Stimulated activated CD4-positive, alpha-beta T cell treated with anti-CD3 and anti-CD28 coated beads, Interleukin-15, amount 100 ng/mL, for 24 hours (primary cell): ENCODE measurements at regions not wholly inside any gene's neighbourhood (a gene's known extent, or its start where the extent isn't known, plus 50 kb on each side); places are given as distances from the start of the nearest gene placed in this dataset.

Experiments used
- DNase-seq: peaks from one replicate; pipeline ENCODE4 v3.0.0-alpha.2; 2020

DNA sequence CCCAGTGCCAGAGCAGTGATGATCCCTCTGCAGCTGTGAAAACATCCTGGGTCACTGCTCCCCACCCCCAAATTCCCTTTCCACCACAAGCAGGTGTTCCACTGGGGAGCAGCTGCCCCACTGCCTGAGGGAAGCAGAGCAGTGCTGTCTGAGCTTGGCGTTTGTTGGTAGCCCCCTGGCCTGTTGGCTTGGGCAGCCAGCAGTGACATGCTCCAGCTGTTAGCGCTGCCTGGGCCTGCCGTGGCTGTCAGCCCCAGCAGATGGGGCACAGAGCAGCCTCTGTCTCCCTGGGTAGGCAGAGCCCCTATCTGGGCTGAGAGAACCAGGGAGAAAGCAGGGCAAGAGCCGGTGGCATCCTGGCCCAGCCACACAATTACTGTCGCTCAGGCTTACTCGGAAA lies 247.7 kb downstream of the GLI2 start:
- DNase-seq, result no peak

DNA sequence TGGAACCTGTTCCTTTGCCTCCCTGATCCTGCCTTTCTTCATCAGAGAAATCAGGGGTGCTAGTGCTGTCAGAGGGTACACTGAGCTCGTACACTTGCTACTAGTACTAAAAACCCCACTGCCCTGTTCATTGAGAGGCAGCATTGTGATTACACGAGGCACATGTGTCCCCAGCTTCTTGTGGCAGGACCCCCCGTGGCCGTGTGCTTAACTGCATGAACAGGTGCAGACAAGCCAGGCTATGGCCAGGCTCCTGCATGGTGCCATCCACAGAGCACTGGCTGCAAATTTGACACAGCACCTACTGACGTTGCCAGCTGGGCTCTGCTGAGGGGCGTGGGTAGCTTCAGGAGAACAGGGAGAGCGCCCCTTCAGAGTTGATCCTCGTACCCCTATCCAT lies 248.4 kb downstream of the GLI2 start:
- no peak for DNase-seq

DNA sequence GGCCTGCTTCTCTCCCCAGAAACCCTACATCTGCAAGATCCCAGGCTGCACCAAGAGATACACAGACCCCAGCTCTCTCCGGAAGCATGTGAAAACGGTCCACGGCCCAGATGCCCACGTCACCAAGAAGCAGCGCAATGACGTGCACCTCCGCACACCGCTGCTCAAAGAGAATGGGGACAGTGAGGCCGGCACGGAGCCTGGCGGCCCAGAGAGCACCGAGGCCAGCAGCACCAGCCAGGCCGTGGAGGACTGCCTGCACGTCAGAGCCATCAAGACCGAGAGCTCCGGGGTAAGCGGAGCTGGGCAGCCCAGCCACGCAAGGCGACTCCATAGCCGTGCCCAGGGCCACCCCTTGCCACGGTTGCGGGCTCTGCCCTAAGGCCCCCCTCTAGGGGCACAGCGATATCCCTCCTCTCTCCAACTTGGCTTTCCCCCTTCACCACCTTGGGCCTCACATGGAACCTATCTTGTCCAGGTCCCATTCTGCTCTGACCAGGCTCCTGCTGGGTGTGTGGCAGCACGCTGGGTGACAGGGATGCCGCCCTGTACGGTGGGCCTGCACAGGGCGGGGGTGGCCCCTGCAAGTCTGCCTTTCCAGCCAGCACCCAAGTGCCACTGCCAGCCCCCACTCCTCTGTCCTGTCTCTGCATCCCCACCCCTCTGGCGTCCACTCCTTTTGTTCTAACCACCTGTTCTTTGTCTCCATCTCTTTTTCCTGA lies 248.9 kb downstream of the GLI2 start:
- DNase-seq, result no peak

DNA sequence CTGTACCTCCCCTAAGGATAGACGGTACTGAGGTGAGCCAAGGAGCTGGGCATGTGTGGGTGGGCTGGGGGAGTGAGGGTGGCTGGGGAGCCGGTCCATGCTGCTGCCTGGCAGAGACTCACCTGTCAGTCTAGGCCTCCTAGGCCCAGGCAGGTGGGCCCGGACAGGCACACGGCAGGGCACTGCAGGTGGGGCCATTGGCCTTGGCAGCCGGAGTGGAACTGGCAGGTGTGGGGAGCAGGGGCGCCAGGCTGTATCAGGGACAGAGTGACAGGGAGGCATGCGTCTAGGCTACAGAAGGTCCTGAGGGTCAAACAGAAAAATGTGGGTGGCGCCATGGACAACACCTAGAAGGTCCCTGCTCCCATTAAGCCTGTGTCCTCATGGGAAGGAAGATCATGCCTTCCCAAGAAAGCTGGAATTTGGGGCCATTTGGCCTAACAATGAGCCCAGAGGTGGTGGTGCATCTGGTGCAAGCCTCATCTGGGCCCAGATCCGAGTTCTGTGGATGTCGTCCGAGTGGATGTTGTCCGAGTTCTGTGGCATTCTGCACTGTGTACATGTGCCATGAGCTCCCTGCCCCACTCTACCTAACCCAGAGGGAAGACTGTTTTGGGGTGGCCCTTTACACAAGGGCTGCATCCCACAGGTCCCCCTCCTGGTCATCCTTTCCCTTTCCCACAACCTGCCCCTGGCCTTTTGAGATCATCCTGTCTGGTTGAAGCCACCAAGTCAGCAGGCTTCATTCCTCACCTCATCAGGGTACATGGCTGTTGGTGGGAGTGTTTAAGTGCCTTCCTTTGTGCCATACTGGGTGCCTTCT lies 249.7 kb downstream of the GLI2 start:
- DNase-seq, result no peak

DNA sequence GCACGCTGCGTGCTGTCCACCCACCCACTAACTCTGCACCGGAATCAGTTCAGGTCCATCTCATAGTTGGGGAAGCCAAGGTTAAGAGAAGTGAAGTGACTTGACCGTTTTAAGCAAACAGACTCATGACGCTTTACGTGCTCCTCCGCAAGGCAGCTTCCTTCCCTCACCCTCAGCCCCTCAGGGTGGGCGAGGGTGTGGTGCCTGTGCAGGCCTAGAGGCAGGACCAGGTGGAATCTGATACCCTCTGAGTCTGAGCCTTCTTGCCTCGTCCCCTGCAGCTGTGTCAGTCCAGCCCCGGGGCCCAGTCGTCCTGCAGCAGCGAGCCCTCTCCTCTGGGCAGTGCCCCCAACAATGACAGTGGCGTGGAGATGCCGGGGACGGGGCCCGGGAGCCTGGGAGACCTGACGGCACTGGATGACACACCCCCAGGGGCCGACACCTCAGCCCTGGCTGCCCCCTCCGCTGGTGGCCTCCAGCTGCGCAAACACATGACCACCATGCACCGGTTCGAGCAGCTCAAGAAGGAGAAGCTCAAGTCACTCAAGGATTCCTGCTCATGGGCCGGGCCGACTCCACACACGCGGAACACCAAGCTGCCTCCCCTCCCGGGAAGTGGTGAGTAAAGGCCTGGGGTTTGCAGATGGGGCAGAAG lies 250.5 kb downstream of the GLI2 start:
- no peak for DNase-seq

DNA sequence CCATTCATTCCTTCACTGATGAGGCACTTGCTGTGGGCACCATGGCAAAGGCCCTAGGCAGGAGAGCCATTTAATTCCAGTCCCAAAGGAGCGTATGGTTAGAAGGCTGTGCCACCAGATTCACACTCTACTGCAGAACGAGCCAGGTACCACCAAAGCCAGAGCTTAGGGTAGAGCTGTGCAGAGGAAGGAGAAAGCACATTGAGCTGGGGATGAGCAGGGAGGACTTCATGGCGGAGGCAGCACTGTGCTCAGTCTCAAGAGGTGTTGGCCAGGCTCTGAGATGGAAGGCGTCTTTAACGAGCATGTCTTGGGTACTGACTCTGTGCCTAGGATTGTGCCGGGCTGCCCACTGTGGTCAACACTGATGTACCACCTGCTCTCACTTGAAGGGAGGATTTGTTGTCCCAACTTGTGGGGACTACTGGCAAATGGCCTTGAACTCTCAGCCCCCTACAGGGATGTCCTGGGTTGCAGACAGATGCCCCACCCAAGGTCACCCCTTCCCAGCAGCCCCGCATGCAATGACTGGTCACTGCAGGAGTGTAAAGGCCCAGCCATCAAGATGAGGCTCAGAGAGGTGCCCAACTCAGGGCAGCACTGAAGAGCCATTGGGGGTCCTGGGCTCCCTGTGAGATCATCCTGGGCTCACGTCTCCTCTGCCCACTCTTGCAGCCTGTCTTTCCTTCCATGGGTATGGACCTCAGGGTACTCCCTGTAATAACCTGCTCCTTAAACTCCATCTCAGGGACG lies 251.4 kb downstream of the GLI2 start:
- DNase-seq, result no peak

DNA sequence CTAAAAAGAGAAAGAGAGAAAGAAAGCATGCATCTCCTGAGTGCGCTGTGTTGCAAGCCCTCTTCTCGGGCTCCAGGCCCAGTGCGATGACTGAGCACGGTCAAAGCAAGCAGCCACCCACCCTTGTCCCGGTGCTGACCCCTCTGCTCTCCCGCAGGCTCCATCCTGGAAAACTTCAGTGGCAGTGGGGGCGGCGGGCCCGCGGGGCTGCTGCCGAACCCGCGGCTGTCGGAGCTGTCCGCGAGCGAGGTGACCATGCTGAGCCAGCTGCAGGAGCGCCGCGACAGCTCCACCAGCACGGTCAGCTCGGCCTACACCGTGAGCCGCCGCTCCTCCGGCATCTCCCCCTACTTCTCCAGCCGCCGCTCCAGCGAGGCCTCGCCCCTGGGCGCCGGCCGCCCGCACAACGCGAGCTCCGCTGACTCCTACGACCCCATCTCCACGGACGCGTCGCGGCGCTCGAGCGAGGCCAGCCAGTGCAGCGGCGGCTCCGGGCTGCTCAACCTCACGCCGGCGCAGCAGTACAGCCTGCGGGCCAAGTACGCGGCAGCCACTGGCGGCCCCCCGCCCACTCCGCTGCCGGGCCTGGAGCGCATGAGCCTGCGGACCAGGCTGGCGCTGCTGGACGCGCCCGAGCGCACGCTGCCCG lies 252.5 kb downstream of the GLI2 start:
- DNase-seq, result no peak

DNA sequence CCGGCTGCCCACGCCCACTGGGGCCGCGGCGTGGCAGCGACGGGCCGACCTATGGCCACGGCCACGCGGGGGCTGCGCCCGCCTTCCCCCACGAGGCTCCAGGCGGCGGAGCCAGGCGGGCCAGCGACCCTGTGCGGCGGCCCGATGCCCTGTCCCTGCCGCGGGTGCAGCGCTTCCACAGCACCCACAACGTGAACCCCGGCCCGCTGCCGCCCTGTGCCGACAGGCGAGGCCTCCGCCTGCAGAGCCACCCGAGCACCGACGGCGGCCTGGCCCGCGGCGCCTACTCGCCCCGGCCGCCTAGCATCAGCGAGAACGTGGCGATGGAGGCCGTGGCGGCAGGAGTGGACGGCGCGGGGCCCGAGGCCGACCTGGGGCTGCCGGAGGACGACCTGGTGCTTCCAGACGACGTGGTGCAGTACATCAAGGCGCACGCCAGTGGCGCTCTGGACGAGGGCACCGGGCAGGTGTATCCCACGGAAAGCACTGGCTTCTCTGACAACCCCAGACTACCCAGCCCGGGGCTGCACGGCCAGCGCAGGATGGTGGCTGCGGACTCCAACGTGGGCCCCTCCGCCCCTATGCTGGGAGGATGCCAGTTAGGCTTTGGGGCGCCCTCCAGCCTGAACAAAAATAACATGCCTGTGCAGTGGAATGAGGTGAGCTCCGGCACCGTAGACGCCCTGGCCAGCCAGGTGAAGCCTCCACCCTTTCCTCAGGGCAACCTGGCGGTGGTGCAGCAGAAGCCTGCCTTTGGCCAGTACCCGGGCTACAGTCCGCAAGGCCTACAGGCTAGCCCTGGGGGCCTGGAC lies 253.2 kb downstream of the GLI2 start:
- DNase-seq, result no peak

DNA sequence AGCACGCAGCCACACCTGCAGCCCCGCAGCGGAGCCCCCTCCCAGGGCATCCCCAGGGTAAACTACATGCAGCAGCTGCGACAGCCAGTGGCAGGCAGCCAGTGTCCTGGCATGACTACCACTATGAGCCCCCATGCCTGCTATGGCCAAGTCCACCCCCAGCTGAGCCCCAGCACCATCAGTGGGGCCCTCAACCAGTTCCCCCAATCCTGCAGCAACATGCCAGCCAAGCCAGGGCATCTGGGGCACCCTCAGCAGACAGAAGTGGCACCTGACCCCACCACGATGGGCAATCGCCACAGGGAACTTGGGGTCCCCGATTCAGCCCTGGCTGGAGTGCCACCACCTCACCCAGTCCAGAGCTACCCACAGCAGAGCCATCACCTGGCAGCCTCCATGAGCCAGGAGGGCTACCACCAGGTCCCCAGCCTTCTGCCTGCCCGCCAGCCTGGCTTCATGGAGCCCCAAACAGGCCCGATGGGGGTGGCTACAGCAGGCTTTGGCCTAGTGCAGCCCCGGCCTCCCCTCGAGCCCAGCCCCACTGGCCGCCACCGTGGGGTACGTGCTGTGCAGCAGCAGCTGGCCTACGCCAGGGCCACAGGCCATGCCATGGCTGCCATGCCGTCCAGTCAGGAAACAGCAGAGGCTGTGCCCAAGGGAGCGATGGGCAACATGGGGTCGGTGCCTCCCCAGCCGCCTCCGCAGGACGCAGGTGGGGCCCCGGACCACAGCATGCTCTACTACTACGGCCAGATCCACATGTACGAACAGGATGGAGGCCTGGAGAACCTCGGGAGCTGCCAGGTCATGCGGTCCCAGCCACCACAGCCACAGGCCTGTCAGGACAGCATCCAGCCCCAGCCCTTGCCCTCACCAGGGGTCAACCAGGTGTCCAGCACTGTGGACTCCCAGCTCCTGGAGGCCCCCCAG lies 254.1 kb downstream of the GLI2 start:
- DNase-seq, result no peak

DNA sequence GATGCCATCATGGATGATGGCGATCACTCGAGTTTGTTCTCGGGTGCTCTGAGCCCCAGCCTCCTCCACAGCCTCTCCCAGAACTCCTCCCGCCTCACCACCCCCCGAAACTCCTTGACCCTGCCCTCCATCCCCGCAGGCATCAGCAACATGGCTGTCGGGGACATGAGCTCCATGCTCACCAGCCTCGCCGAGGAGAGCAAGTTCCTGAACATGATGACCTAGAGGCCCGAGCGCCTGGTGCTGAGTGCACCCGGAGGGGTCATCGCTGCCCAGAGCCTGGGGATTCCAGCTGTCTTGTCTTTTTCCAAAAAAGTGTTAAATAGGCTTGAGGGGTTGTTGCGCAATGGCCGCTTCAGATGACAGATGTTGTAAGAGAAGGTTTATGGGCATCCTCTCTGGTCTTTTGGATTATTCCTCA lies 254.8 kb downstream of the GLI2 start:
- DNase-seq, result no peak

DNA sequence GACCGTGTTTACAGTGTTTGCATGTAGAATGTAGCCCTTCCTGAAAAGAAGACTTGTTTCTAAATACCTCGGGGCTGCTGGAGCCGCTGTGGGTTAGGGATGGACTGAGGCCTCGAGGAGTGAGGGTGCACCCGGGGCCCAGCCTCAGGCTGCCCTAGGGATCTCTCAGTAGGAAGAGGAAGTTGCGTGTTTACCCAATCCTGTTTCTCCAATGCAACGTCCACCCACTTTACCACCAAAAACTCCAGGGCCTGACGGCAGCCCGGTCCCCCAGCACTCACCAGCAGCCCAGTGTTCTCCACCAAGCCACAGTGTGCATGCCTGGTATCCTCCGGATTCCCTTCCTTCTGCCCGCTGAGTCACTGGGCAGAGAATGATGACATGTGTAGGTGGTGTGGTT lies 255.8 kb downstream of the GLI2 start:
- DNase-seq, result no peak

DNA sequence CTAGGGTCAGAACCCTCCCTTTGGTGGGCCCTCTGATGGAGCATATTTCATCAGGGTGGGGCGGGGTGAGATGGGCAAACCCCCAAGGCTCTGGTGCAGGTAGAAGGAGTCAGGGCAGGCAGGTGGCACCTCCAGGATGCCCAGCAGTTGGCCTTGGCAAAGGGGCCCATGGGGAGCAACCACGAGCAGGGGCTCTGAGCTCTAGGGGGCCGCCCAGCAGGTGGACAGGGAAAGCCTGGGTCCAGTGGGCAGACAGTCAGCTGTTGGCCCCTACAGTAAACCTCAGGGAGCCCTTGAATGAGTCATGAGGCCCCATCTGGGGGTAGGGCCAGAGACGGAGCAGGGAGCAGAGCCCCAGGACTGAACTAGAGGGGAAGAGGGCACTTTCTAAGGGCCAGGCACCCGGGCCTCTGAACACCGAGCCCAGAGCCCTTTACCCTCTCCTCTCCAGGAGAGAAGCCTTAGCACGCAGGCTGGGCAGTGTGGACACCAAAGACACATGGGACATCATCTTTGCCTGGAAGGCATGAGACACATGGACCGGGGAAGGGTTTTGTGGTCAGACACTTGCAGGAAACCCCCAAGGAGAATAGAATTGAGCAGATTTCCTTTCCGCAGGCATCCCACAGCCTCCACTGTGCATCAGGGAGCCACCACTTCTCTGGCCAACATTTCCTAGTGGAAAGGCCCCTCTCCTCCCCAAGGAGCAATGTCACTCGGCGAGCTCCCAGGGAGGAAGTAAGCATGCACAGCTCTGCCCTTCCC lies 257.3 kb downstream of the GLI2 start:
- no peak for DNase-seq

DNA sequence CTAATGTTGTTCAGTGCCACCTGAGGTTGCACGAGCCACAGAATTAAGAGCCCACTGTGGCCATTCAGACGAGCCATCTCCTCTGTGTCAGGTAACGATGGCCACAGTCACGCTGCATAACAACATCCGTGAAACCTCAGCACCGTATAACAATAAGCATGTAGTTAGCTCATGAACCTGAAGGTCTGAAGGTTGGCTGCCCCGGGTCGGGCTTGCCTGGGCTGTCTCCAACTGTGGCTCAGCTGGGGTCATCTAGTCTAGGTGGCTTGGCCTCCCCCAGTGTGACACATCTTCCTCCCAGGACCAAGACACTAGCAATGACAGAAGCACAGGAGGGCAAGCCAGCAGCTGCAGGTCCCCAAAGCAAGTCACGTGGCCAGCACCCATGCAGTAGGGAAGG lies 258.0 kb downstream of the GLI2 start:
- DNase-seq, result no peak

DNA sequence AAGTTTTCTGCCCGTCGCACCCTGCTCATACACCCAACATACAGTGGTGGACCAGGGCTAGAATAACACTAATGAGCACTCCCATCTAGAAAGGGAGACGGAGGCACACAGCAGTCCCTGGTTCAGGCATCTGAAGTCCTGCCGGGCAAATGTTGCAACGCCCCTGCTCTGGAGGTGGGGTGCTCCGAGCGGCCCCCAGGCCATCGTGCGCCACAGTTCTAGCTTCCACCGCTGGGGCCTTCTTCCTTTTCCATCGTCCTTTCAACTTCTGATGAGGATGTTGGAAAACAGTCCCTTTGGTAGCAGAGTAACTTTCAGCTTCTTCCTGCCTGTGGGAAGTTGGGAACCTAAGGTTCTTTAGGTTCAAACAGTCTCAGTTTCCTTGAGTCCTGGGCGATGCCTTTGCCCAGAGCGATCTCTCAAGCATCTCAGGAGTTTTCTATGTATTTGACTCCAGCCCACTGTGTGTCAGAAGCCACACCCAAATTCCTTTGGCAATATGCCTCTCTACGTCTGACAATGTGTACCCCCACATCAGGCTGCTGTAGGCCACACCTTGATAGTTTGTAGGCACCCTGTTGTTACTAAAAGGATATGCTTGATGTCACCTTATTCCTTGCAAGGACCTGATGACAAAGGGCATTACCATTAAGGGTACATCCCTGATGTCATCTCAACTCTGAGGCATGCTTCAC lies 258.8 kb downstream of the GLI2 start:
- DNase-seq, result no peak

DNA sequence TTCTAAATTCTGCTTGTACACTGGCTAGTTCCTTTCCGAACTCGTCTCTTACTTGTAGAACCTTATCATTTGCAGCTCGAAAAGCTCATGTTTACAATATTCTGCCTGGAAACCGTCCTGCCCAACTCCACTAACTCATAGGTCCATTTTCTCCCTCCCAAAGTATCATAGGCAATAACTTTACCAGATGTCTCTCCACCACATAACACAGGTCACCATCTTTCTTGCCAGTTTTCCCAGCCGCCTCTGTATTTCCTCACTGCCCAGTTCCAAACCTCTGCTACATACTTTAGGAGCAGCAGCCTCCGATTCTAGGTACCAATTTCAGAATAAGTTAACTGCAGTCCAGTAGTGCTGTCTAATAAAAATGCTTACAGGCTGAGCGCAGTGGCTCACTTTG lies 259.5 kb downstream of the GLI2 start:
- DNase-seq, result no peak

DNA sequence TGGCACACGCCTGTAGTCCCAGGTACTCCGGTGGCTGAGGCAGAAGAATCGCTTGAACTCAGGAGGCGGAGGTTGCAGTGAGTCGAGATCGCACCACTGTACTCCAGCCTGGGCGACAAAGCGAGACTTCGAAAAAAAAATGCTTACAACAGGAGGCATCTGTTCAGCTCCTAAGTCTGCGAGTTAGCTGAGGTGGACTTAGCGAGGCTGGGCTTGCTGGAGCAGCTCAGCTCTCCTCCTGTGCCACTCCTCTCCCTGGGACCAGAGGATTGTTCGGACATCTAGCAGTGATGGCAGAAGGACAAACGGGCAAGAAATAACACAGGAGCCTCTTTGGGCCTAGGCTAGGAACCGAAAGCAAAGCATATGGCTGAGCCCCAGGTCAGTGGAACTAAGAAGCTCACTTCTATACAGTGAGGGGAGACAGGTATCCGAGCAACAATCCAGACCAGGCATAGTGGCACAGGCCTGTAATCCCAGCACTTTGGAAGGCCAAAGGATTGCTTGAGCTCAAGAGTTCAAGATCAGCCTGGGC lies 260.1 kb downstream of the GLI2 start:
- DNase-seq, result no peak

DNA sequence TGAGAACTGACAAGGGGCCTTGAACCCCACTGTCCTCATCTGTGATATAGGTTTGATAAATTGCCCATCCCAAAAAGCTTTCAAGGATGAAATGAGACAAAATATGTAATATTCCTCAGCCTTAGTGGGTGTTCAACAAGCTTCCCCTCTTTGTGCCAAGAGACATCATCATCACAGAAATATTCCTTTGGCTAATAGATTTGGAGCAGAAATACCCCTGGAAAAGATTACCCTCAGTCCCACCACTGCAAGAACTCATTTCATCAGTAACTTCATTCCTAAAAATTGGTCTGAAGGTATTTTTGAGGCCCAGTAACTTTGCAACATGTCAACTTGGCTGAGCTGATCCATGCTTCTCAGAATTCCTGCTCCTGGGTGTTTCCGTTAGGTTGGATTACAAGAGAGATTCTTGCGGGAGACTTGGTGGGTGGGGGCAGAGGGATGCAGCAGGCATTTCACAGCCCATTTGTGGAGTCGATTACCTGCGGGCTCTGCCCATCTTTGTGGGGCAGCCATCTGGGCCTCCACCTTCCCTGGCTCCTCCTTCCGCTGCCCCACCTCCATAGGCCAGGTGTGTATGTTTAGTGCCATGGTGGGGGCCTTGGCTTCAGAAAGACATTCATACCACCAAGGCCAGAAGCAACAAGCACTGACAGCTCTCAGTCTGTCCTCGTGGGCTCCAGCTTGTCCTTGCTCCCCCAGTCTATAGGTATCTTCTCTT lies 263.9 kb downstream of the GLI2 start:
- DNase-seq, result no peak

DNA sequence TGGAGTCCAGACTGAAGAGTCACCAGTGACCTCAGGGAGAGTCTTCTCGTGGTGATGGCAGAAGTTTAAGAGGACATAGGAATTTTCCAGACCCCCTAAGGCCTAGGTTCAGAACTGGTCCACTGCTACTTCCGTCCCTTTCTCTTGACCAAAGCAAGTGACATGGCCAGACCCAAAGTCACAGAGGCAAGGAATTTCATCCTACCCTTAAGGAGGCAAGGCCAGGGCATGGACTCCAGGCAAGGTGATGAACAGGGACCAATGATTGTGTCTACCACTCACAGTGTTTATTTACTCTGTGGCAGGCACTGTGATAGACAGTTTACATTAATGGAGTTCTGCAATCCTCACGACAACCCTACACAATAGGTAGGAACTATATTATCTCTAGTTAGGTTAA lies 265.1 kb downstream of the GLI2 start:
- no peak for DNase-seq
